Fibroblast of skin of left quadriceps (primary cell): ENCODE measurements at regions not wholly inside any gene's neighbourhood (a gene's known extent, or its start where the extent isn't known, plus 50 kb on each side); places are given as distances from the start of the nearest gene placed in this dataset.

ENCODE experiments used
- DNase-seq, 2 experiments: peaks; one replicate each; pipeline ENCODE4 v3.0.0-alpha.2; 2013; ENCODE audit warnings: low read depth in 2 of 2

- DNase-seq = no peak
Measured at GRCh38 chr5:163619951-163620350, 114.5 kb downstream of the MAT2B start.

DNA sequence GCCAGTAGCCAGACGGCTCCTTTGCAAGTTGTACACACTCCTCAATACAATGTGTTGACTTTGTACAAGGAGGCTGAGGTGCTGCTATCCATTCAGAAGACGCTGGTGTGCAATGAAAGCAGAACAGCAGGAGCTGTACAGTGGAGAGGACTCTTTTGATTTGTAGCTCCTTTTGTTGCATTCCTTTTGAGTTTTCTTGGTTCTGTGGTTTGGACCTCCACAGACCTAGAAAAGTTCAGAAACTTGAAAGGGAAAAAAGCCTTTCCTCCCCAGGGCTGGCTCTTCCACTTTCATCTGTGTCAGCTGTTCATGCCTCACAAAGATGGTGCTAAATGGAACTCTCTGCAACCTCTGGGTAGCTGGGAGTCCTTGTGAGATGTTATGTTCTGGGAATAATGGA is 117.4 kb downstream of the MAT2B start:
- no peak for DNase-seq

DNA sequence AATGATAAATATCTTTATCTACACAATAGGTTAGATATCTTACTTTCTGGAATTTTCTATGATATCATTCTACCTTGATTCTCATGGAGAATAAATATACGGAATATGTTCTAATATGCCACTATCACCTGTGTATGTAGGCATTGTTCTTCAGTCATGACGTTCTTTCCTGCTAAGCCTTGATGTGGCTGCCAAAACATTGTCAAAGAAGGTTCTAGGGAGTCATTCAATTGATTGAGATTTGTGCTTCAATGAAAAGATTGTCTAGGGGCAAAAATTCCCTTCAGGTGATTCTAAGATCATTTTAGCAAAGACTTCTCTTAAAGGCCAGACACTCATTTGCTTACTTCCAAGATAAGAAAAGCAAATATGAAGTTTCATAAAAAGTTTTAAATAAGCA is 118.1 kb downstream of the MAT2B start:
- no peak for DNase-seq

GRCh38 chr5:163623986-163624385 is 118.6 kb downstream of the MAT2B start:
- DNase-seq = no peak

DNA sequence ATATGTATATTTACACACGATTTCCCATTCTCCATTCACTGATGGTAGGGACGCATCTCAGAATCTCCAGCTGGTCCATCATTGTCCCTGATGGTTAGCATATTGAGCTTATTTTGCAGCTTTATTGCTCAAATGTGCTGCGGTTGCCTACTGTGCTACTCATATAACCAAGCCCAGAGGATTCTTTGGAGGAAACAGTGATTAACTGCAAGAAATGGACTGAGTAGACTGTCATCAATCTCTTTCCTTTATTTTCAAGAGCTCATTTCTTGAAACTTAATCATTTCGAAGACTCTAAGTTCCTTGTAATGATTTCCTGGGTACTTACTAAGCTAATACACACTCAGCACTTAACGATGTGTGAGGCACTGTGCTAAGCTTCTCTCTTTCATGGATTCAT is 119.0 kb downstream of the MAT2B start:
- peak; percentile 39 to 40 for DNase-seq

GRCh38 chr5:163626904-163627434 is 121.5 kb downstream of the MAT2B start:
- no peak for DNase-seq

DNA sequence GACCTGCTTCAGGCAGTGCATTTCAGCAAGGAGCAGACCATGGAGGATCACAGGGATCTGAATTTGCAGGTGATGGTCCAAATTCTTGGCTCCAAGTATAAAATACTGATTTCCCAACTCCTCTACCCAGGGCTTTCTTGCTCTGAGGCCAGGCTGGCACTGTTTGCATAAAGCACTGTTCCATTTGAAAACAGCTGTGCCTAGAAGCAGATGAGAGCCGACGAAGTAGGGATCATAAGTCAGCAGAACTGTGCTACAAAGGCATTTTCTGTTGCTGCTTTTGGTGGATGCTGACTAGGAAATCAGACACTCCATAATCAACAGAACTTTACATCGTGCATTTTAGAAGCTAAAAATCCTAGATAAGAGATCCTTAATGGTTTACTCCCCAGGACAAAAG is 126.4 kb downstream of the MAT2B start:
- DNase-seq = no peak

DNA sequence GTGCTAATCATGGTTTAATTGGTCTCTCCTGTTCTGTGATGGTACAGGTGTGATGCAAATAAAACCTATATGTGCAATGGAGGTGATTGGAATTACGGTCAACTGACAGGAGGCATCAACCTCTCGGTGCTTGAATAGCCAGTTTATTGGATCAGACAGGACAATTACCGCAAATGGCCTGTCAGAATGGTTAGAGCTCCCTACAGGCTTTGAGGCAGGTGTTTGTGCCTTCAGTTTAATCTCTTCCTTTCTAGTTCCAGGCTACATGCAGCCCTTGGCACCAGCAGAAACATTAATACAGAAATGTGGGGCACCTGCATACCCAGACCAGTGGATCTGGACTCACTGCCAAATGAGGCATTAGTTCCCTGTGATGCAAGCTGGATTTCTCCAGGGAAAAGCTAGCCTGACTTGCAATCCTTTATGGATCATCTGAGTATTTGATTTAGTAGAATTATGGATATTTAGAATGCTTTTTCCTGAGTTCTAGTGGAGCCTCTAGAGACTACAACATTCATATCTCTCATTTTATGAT is 128.6 kb downstream of the MAT2B start:
- no peak for DNase-seq

DNA sequence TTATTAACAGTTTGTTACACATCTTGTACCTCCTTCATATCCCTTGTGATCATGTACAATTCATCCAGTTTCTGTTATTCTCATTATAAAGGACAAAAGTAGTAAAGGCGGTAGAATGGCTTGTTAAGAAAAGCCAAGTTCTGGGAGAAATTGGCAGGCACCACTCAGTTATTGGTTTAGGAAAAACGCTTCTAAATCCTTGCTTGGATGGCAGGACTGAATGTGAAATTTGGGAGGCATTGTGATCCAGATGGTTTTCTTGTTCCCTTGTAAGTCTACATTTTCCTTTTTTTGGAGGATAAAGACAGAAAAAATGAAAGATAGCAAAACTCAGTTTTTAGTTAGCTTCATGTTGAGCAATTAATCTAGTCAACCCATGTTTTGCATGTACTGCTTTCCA is 130.2 kb downstream of the MAT2B start:
- DNase-seq = no peak

- DNase-seq = no peak
Measured at GRCh38 chr5:163642904-163643303, 137.5 kb downstream of the MAT2B start.

GRCh38 chr5:163645421-163646416 is 140.3 kb downstream of the MAT2B start:
- no peak for DNase-seq

DNA sequence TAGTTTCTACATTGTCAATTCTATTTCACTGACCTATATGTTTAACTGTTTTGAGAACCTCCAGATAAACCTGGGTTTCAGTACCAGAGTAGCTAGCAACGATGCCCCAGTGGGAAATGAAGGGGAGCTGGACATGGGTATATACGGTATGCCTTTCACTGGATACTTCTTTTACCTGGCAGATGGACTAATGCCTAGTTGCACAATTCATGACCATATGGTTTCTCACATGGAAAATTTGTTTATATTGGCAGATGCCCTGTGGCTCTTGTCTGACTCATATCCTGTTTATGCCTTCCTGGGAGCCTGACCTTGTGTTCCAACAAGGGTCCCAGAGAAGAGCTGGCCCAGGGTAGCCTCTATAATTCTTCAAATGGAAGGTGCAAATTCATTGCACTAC is 144.1 kb downstream of the MAT2B start:
- DNase-seq = no peak

GRCh38 chr5:163653526-163653925 is 148.1 kb downstream of the MAT2B start:
- DNase-seq = no peak

DNA sequence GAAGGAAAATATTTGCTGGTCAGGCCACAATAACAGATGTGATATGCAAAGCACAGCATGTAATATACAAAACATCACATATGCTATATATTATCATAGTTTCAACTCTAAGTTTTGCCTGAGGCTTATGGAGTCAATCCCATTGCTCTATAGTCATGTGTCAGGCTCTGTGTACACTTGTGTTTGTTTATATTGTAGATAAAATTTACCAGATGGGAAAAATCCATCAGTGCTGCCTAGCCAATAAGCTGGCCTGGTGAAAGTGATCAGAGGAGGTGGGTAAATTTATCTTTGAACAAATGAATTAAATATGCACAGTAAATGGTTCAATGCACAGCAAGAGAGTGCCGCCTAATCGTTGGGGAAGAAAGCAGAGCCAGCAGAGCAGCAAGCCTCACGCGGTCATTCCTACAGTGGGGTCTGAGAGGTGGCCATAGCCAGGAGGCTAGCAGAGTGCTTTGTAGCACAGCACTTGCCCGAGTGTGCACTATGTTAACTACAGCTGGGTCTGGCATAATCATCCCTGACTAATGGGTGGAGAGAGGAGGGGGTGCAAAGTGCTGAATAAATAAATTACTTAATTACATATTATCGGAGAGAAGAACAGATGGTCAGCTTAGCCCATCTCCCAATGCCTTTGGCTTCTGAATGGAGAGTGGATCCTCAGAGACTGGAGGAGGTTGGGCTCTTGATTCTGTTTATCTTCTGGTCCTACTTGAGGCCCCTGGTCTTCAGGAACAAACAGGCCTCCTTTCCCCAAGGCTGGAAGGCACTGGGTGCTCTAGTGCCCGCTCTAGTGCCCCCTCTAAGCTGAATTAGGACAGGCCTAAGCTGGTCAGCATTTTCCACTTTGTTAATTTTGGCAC is 153.5 kb downstream of the MAT2B start:
- DNase-seq = peak; percentile 10 to 26

DNA sequence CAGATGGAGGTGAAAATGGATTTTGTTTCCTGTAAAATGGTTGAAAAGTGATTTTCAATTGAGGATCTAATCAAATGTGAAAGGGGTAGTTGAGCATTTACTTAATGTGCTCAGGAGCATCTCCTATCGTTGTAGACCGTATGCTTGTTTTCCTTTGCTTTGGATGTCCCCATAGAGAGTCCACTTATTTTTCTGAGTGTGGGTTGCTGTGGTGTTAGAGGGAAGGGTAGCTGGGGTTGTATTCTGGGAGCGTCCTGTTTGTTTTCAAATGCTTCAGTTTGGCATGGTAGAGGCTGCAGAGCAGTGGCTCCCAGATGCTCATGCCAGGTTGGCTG is 154.1 kb downstream of the MAT2B start:
- DNase-seq = no peak

DNA sequence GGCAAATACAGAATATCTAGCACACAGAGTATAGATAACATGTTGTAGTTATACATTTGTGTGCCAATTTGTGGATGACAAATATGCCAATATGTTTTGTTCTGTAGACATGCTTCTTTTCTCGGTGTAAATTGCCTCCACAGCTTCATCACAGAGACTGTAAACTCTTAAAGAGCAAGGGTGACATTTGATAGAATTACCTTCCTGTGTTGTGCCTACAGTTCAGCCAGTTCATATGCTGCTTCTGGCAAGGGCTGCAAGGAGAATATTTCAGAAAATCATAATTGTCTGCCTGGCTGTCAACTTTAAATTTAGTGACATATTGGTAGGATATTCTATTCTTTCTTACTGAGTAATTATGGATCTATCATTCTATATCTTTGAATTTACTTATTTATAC is 155.1 kb downstream of the MAT2B start:
- no peak for DNase-seq

DNA sequence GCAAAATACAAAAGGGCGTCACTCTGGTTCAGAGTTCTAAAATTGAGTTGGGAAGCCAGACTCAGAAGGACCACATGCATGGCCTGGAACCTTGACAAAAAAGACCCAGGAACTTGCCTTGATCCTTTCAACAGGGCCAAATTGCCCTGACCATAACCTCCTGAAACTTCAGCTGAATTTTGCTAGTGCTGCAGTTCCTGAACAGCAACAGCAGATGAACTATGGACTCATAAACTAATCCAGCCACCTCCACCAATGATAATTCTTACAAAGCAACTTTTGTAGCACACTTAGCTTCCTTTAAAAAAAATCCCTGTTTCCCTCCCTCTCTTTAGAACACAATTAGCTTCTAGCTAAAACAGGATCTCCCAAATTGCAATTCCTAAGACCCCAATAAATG is 155.9 kb downstream of the MAT2B start:
- DNase-seq = no peak

DNA sequence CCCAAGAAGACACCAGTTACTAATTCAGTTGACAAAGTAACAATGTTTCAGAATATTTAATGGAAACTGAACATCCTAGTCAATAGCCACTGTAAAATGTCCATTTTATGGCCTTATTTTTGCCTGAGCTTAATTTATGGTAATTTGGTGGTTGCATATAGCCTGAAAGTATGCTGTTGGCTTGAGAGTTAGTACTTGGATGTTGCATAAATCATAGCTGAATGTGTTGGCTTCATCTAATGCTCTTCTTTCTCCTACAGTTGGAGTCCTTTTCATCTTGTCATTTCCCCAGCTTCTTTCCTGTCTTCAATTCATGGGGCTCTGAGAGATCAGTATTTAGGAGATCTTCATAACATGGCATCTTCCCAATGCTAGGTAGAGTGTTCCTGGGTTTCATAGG is 164.6 kb downstream of the MAT2B start:
- DNase-seq = no peak

- no peak for DNase-seq
Measured at GRCh38 chr5:163677092-163677491, 171.7 kb downstream of the MAT2B start.

- DNase-seq = no peak
Measured at GRCh38 chr5:163682234-163682633, 176.8 kb downstream of the MAT2B start.

DNA sequence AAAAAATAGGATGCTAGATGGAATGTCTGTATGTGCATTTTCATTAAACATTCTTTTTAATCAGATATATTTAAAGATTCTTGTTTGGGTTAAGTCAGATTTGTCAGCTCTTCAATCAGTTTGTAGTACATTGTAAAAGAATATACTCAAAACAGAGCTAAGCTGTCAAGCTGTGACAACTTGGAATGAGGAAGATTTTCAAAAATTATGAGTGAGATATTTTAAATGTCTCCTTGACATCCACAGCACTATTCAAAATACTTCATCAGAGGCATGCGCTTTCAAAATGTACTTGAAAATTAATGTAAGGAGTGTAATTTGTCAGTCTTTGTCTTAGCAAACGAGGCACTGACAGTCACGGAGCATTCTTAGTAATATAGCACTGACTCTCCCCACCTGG is 182.0 kb downstream of the MAT2B start:
- DNase-seq = no peak

DNA sequence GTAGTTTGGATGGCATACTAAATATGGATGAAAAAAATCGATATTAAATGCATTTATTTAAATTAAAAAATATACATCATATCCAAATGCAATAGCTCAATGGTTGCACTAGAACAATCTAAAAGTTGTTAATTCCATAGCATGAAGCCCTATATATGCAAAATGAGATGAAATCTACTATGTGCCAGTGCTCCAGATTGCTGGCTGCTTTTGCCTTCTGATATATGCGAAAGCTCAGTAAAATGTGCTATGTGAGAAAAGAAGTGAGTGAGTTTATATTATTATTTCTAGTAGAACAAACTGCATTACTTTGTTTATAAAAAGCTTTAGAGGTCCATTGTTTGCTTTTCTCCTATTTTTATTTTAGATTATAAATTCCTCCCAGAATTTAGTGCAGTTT is 186.7 kb downstream of the MAT2B start:
- DNase-seq = no peak
